ENCODE measurements at regions not wholly inside any gene's neighbourhood (a gene's known extent, or its start where the extent isn't known, plus 50 kb on each side); places are given as distances from the start of the nearest gene placed in this dataset.
A peak's percentile ranks its signal among the peaks of the same experiment; 100 is the strongest.
"Not testable (repeated sequence)": the region's sequence is repeated elsewhere in the genome, so short reads cannot be mapped to it uniquely, and the experiment has no call there.

- no peak for DNase-seq (ENCODE audit: low read depth in 4 of 4, low spot score in 2 of 4)
These were observed 134.6 kb upstream of the FBXO33 start for GRCh38 chr14:39566795-39567194.

- DNase-seq (ENCODE audit: low read depth in 4 of 4, low spot score in 2 of 4) = no peak
These were observed 131.1 kb upstream of the FBXO33 start for GRCh38 chr14:39563361-39563760.

- DNase-seq (ENCODE audit: low read depth in 4 of 4, low spot score in 2 of 4) = no peak
These were observed 129.9 kb upstream of the FBXO33 start for GRCh38 chr14:39562175-39562574.

- DNase-seq (ENCODE audit: low read depth in 4 of 4, low spot score in 2 of 4) = no peak
These were observed 126.3 kb upstream of the FBXO33 start for GRCh38 chr14:39558525-39558924.

- no peak for DNase-seq (ENCODE audit: low read depth in 4 of 4, low spot score in 2 of 4)
These were observed 123.5 kb upstream of the FBXO33 start for GRCh38 chr14:39555749-39556148.

GRCh38 chr14:39554576-39554975 lies 122.3 kb upstream of the FBXO33 start:
- peak in 3 of 4 donors; percentile 15 to 51 (median 21) for DNase-seq (ENCODE audit: low read depth in 4 of 4, low spot score in 2 of 4)

- no peak for DNase-seq (ENCODE audit: low read depth in 4 of 4, low spot score in 2 of 4)
These were observed 116.1 kb upstream of the FBXO33 start for GRCh38 chr14:39548358-39548757.

GRCh38 chr14:39547845-39548244 lies 115.6 kb upstream of the FBXO33 start:
- no peak for DNase-seq (ENCODE audit: low read depth in 4 of 4, low spot score in 2 of 4)

- no peak for DNase-seq (ENCODE audit: low read depth in 4 of 4, low spot score in 2 of 4)
These were observed 73.6 kb upstream of the FBXO33 start for GRCh38 chr14:39505812-39506211.

GRCh38 chr14:39500253-39500652 lies 68.0 kb upstream of the FBXO33 start:
- DNase-seq (ENCODE audit: low read depth in 4 of 4, low spot score in 2 of 4) = no peak

GRCh38 chr14:39499514-39499913 lies 67.3 kb upstream of the FBXO33 start:
- DNase-seq (ENCODE audit: low read depth in 4 of 4, low spot score in 2 of 4) = no peak

- DNase-seq (ENCODE audit: low read depth in 4 of 4, low spot score in 2 of 4) = not testable (repeated sequence)
These were observed 65.4 kb upstream of the FBXO33 start for GRCh38 chr14:39497677-39498076.

GRCh38 chr14:39492267-39492666 lies 60.0 kb upstream of the FBXO33 start:
- no peak for DNase-seq (ENCODE audit: low read depth in 4 of 4, low spot score in 2 of 4)

GRCh38 chr14:39491134-39491571 lies 58.9 kb upstream of the FBXO33 start:
- DNase-seq (ENCODE audit: low read depth in 4 of 4, low spot score in 2 of 4) = peak in 3 of 4 donors; percentile 39 to 48 (median 41)

GRCh38 chr14:39488600-39488999 lies 56.4 kb upstream of the FBXO33 start:
- no peak for DNase-seq (ENCODE audit: low read depth in 4 of 4, low spot score in 2 of 4)

GRCh38 chr14:39483682-39484081 lies 51.4 kb upstream of the FBXO33 start:
- DNase-seq (ENCODE audit: low read depth in 4 of 4, low spot score in 2 of 4) = no peak

Data from left renal cortex interstitium (tissue), 4 donors.